ENCODE measurements at regions not wholly inside any gene's neighbourhood (a gene's known extent, or its start where the extent isn't known, plus 50 kb on each side); places are given as distances from the start of the nearest gene placed in this dataset.

GRCh38 chr16:72285728-72286127 is 113.8 kb upstream of the PMFBP1 start:
- Histone ChIP-seq H3K27me3 (ENCODE audit: control insufficient read depth, insufficient read depth, low read length) (no peaks in the 10 kb centered on the region), H3K36me3 (ENCODE audit: control insufficient read depth, insufficient read depth, low read length) (no peaks in the 10 kb centered on the region), H3K4me3 (ENCODE audit: low read length) (no peak overlapping the region), H3K4me1 (ENCODE audit: control insufficient read depth, insufficient read depth, low read length) (no peaks in the 10 kb centered on the region), H3K9ac (ENCODE audit: low read length) (no peak overlapping the region), H3K27ac (ENCODE audit: low read depth, low read length) (no peak overlapping the region)

- Histone ChIP-seq H3K36me3 (ENCODE audit: control insufficient read depth, insufficient read depth, low read length) (no peaks in the 10 kb centered on the region), H3K9ac (ENCODE audit: low read length) (no peak overlapping the region), H3K4me1 (ENCODE audit: control insufficient read depth, insufficient read depth, low read length) (no peaks in the 10 kb centered on the region)
Observed at GRCh38 chr16:72285324-72285723, 113.4 kb upstream of the PMFBP1 start.

GRCh38 chr16:72284042-72284789 is 112.3 kb upstream of the PMFBP1 start:
- Histone ChIP-seq H3K4me1 (ENCODE audit: control insufficient read depth, insufficient read depth, low read length) (no peaks in the 10 kb centered on the region), H3K4me3 (ENCODE audit: low read length) (no peak overlapping the region), H3K9ac (ENCODE audit: low read length) (no peak overlapping the region), H3K27me3 (ENCODE audit: control insufficient read depth, insufficient read depth, low read length) (no peaks in the 10 kb centered on the region), H3K36me3 (ENCODE audit: control insufficient read depth, insufficient read depth, low read length) (no peaks in the 10 kb centered on the region), H3K27ac (ENCODE audit: low read depth, low read length) (no peak overlapping the region)

More at GRCh38 chr16:72285324-72285723, 113.4 kb upstream of the PMFBP1 start:
- Histone ChIP-seq H3K4me3 (ENCODE audit: low read length) (no peak overlapping the region), H3K27ac (ENCODE audit: low read depth, low read length) (no peak overlapping the region), H3K27me3 (ENCODE audit: control insufficient read depth, insufficient read depth, low read length) (no peaks in the 10 kb centered on the region)

DNA sequence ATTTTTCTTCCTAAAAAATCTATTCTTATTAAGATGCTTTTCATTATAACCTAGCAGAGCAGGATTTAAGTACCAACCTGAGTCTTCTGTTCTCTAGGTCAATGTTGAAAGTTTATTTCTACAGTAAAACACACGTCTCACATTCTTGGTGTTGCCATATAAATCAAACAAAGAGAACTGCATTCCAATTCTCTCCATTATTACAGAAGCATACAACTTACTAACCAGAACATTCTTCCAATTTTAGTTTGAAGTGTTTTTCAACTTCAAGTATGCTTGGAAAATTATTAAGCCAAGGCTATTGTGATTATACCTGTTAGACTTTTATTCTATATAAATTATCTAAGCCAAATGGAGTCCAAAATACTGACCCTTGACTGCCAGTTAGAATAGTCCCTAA is 110.4 kb upstream of the PMFBP1 start:
- Histone ChIP-seq H3K9ac (ENCODE audit: low read length) (no peak overlapping the region), H3K27ac (ENCODE audit: low read depth, low read length) (no peak overlapping the region), H3K4me1 (ENCODE audit: control insufficient read depth, insufficient read depth, low read length) (no peaks in the 10 kb centered on the region), H3K36me3 (ENCODE audit: control insufficient read depth, insufficient read depth, low read length) (no peaks in the 10 kb centered on the region), H3K27me3 (ENCODE audit: control insufficient read depth, insufficient read depth, low read length) (no peaks in the 10 kb centered on the region), H3K4me3 (ENCODE audit: low read length) (no peak overlapping the region)

DNA sequence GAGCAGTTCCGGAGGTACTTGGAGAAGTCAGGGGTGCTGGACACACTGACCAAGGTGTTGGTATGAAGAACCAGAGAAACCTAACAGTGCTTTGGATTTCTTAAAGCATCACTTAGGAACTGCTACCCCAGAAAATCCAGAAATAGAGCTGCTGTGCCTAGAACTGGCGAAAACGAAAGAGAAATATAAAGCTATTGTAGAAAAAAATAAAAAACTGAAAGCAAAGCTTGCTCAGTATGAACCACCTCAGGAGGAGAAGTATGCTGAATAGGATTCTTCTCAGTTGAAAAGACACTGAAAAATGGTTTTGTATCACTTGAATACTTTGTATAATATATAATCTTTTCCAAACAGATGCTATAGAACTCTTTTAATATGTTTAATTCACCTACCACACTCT is 106.3 kb upstream of the PMFBP1 start:
- H3K4me3 ChIP-seq (ENCODE audit: low read length): no peak overlapping the region
- H3K36me3 ChIP-seq (ENCODE audit: control insufficient read depth, insufficient read depth, low read length): no peaks in the 10 kb centered on the region

GRCh38 chr16:72277749-72278148 is 105.8 kb upstream of the PMFBP1 start:
- Histone ChIP-seq H3K27me3 (ENCODE audit: control insufficient read depth, insufficient read depth, low read length) (no peaks in the 10 kb centered on the region), H3K4me3 (ENCODE audit: low read length) (no peak overlapping the region), H3K9ac (ENCODE audit: low read length) (no peak overlapping the region), H3K36me3 (ENCODE audit: control insufficient read depth, insufficient read depth, low read length) (no peaks in the 10 kb centered on the region), H3K27ac (ENCODE audit: low read depth, low read length) (no peak overlapping the region), H3K4me1 (ENCODE audit: control insufficient read depth, insufficient read depth, low read length) (no peaks in the 10 kb centered on the region)

More for the DNA sequence above, 106.3 kb upstream of the PMFBP1 start:
- Histone ChIP-seq H3K4me1 (ENCODE audit: control insufficient read depth, insufficient read depth, low read length) (no peaks in the 10 kb centered on the region), H3K27ac (ENCODE audit: low read depth, low read length) (no peak overlapping the region), H3K9ac (ENCODE audit: low read length) (no peak overlapping the region), H3K27me3 (ENCODE audit: control insufficient read depth, insufficient read depth, low read length) (no peaks in the 10 kb centered on the region)

DNA sequence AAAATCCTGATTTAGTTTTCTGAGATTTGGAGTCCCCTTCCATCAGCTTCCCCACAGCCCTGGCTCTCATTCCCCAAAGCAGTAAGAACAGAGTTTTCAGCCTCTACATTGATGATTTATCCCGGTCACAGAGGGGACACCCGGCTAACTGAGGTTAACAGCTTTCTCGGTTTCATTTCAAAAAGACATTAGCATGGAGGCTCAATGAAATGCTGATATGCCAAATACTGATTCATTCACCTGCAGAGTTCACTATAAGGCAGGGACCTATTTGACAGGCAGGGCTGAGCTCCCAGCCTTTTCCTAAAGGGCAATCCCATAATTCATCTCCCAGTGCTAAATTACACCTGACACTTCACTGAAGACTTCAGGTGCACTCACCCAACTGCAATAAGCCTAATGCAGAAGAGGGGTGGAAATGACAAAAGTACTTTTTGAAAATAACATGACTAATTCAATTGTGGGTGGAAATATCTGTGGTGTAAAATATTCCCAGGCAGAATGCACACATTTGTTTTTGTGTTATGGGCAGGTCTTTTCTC is 99.8 kb upstream of the PMFBP1 start:
- H3K36me3 ChIP-seq (ENCODE audit: control insufficient read depth, insufficient read depth, low read length): no peaks in the 10 kb centered on the region
- H3K27ac ChIP-seq (ENCODE audit: low read depth, low read length): no peak overlapping the region
- H3K4me1 ChIP-seq (ENCODE audit: control insufficient read depth, insufficient read depth, low read length): no peaks in the 10 kb centered on the region
- no peaks in the 10 kb centered on the region for H3K27me3 ChIP-seq (ENCODE audit: control insufficient read depth, insufficient read depth, low read length)
- no peak overlapping the region for H3K4me3 ChIP-seq (ENCODE audit: low read length)
- H3K9ac ChIP-seq (ENCODE audit: low read length): no peak overlapping the region

GRCh38 chr16:72270531-72270930 is 98.6 kb upstream of the PMFBP1 start:
- Histone ChIP-seq H3K9ac (ENCODE audit: low read length) (no peak overlapping the region), H3K4me3 (ENCODE audit: low read length) (no peak overlapping the region), H3K4me1 (ENCODE audit: control insufficient read depth, insufficient read depth, low read length) (no peaks in the 10 kb centered on the region), H3K36me3 (ENCODE audit: control insufficient read depth, insufficient read depth, low read length) (no peaks in the 10 kb centered on the region), H3K27ac (ENCODE audit: low read depth, low read length) (no peak overlapping the region), H3K27me3 (ENCODE audit: control insufficient read depth, insufficient read depth, low read length) (no peaks in the 10 kb centered on the region)

DNA sequence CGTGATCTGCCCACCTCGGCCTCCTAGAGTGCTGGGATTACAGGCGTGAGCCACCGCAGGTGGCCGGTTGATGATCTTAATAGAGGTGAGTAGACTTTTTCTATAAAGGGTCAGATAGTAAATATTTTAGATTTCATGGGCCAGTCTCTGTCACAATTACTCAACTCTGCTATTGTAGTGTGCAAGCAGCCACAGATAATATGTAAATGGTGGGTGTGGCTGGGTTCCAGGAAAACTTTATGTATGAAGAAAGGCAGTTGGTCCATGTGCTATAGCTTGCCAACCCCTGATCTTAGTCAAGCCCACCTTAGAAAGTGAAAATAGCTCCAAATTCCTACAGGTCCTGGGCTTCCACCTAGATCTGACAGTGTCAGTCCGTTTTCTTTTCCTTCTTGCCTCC is 94.9 kb upstream of the PMFBP1 start:
- Histone ChIP-seq H3K9ac (ENCODE audit: low read length) (no peak overlapping the region), H3K4me3 (ENCODE audit: low read length) (no peak overlapping the region), H3K36me3 (ENCODE audit: control insufficient read depth, insufficient read depth, low read length) (no peaks in the 10 kb centered on the region), H3K4me1 (ENCODE audit: control insufficient read depth, insufficient read depth, low read length) (no peaks in the 10 kb centered on the region), H3K27me3 (ENCODE audit: control insufficient read depth, insufficient read depth, low read length) (no peaks in the 10 kb centered on the region), H3K27ac (ENCODE audit: low read depth, low read length) (no peak overlapping the region)

DNA sequence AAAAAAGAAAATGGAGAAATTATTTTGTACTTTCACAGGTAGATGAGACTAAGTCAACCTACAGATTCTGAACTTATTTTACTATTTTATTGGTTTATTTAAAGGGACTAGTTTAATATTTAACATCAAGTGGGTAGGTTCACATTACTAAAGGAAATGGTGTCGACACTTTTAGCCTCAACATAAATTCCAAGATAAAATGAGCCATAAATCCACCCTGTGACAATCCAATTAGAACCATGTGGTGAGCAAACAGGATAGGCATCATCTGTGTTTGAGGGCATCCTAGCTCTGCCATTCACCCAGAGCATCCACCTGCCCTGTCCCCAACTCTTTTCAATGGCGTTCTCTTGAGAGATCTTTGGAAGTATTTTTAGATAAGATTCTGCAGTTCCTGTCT is 92.8 kb upstream of the PMFBP1 start:
- no peaks in the 10 kb centered on the region for H3K36me3 ChIP-seq (ENCODE audit: control insufficient read depth, insufficient read depth, low read length)
- no peaks in the 10 kb centered on the region for H3K27me3 ChIP-seq (ENCODE audit: control insufficient read depth, insufficient read depth, low read length)

DNA sequence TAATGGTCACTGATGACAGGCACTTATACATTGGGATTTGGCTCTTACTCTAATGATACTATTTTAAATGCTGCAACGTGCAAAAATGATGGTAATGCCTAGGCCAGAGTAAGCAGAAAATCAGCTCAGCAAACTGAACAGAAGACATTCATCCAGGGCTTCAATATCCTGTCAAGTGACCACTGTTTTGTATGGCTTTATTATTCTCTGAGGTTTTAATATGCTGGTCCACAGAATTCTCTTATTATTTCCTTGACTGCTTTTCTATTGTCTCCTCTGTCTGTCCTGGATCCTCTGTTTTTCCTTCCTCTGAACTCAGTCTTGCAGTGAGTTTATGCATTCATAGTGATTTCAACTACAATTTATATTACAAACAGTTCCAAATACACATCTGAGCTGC is 90.8 kb upstream of the PMFBP1 start:
- Histone ChIP-seq H3K4me3 (ENCODE audit: low read length) (no peak overlapping the region), H3K4me1 (ENCODE audit: control insufficient read depth, insufficient read depth, low read length) (no peaks in the 10 kb centered on the region), H3K36me3 (ENCODE audit: control insufficient read depth, insufficient read depth, low read length) (no peaks in the 10 kb centered on the region), H3K27me3 (ENCODE audit: control insufficient read depth, insufficient read depth, low read length) (no peaks in the 10 kb centered on the region), H3K9ac (ENCODE audit: low read length) (no peak overlapping the region), H3K27ac (ENCODE audit: low read depth, low read length) (no peak overlapping the region)

More for the DNA sequence above, 92.8 kb upstream of the PMFBP1 start:
- H3K27ac ChIP-seq (ENCODE audit: low read depth, low read length): no peak overlapping the region
- H3K4me1 ChIP-seq (ENCODE audit: control insufficient read depth, insufficient read depth, low read length): no peaks in the 10 kb centered on the region
- no peak overlapping the region for H3K4me3 ChIP-seq (ENCODE audit: low read length)
- H3K9ac ChIP-seq (ENCODE audit: low read length): no peak overlapping the region

DNA sequence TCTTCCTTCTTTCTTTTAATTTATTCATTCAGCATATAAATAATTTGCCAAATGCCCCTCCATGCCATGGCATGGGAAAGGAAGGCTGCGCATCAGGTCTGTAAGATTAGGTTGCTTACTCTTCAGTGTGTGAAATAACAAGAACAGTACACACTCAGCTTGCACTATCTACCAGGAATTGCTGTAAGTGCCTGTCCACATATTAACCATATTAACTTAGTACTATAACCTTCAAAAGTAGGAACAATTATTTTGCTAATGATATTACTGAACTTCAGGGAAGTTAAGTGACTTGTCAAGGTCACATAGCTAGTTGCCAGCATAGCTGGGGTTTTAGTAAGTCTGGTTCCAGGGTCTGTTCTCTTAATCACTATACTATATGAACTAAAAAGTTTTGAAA is 89.2 kb upstream of the PMFBP1 start:
- no peaks in the 10 kb centered on the region for H3K27me3 ChIP-seq (ENCODE audit: control insufficient read depth, insufficient read depth, low read length)
- H3K4me3 ChIP-seq (ENCODE audit: low read length): no peak overlapping the region
- H3K9ac ChIP-seq (ENCODE audit: low read length): no peak overlapping the region
- H3K27ac ChIP-seq (ENCODE audit: low read depth, low read length): no peak overlapping the region
- no peaks in the 10 kb centered on the region for H3K4me1 ChIP-seq (ENCODE audit: control insufficient read depth, insufficient read depth, low read length)
- no peaks in the 10 kb centered on the region for H3K36me3 ChIP-seq (ENCODE audit: control insufficient read depth, insufficient read depth, low read length)

DNA sequence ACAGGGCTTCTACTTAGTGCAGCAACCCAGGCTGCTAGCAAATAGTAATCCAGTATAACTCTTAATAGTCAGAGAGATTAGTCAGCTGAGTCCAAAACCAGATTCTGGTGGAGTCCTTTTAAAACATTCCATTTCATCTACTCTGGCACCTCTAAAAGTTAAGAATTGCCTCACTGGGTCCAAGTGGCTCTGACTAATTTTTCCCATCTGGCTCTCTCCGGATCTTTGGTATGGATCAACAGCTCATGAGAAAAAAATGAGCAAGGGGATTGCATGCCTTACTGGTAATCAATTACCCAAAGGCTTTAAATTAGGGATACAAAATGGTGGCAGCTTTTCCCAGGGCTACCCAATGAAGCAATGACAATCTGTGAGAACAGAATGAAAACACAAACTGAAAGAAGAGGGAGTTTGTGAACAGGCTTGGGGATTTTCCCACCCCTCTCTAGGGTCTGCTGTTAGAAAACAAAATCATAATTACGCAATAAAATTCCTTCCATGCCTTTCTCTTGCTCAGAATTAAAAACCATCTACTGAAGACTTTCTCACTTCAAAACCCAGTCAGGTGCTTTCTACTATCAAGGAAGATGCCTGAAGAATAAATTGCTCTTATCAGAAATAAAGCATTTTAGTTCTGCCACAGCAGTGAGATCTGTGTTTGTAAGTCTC is 84.6 kb upstream of the PMFBP1 start:
- H3K4me1 ChIP-seq (ENCODE audit: control insufficient read depth, insufficient read depth, low read length): no peaks in the 10 kb centered on the region
- no peaks in the 10 kb centered on the region for H3K36me3 ChIP-seq (ENCODE audit: control insufficient read depth, insufficient read depth, low read length)
- H3K9ac ChIP-seq (ENCODE audit: low read length): no peak overlapping the region
- no peak overlapping the region for H3K27ac ChIP-seq (ENCODE audit: low read depth, low read length)
- H3K4me3 ChIP-seq (ENCODE audit: low read length): no peak overlapping the region
- no peaks in the 10 kb centered on the region for H3K27me3 ChIP-seq (ENCODE audit: control insufficient read depth, insufficient read depth, low read length)
